ENCODE measurements at regions not wholly inside any gene's neighbourhood (a gene's known extent, or its start where the extent isn't known, plus 50 kb on each side); places are given as distances from the start of the nearest gene placed in this dataset.

DNA sequence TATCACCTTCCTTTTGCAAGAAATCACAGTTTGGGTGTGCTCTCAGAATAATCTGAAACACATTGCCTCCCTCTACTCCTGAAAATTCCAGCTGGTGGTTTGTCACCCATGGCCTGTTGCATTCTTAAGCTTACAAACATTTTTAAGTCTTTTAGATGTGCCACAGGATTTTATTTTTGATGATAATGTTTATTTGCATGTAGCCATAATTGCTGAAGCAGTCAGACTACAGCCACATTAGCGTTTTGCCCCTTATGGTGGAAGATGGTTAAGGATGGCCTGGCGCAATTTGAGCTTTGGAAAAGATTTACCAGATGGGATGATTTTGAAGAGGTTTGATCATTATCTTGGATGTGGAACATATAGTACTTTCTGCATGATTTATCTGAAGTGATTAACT, 439.5 kb downstream of the MEIS1 start:
- no peaks in the 10 kb centered on the region for H3K36me3 ChIP-seq (ENCODE audit: insufficient read depth, low read length)
- H4K20me1 ChIP-seq (ENCODE audit: insufficient read depth): no peaks in the 10 kb centered on the region
- no peak overlapping the region for H3K9ac ChIP-seq (ENCODE audit: low read length)
- no peak overlapping the region for H2AFZ ChIP-seq (ENCODE audit: low read depth, low read length)
- H3K27me3 ChIP-seq (ENCODE audit: insufficient read depth, low read depth, low read length): no peaks in the 10 kb centered on the region
- H3F3A ChIP-seq (ENCODE audit: insufficient read depth, low read length, poor library complexity, severe bottlenecking): no peaks in the 10 kb centered on the region
- no peak for TF ChIP-seq TAF1 (IDR thresholded peaks at IDR 0.05; ENCODE audit: low read depth)
- TF ChIP-seq SMC3 (conservative IDR thresholded peaks at IDR 0.05; ENCODE audit: poor library complexity): no peak
- TF ChIP-seq, protein P1, sequence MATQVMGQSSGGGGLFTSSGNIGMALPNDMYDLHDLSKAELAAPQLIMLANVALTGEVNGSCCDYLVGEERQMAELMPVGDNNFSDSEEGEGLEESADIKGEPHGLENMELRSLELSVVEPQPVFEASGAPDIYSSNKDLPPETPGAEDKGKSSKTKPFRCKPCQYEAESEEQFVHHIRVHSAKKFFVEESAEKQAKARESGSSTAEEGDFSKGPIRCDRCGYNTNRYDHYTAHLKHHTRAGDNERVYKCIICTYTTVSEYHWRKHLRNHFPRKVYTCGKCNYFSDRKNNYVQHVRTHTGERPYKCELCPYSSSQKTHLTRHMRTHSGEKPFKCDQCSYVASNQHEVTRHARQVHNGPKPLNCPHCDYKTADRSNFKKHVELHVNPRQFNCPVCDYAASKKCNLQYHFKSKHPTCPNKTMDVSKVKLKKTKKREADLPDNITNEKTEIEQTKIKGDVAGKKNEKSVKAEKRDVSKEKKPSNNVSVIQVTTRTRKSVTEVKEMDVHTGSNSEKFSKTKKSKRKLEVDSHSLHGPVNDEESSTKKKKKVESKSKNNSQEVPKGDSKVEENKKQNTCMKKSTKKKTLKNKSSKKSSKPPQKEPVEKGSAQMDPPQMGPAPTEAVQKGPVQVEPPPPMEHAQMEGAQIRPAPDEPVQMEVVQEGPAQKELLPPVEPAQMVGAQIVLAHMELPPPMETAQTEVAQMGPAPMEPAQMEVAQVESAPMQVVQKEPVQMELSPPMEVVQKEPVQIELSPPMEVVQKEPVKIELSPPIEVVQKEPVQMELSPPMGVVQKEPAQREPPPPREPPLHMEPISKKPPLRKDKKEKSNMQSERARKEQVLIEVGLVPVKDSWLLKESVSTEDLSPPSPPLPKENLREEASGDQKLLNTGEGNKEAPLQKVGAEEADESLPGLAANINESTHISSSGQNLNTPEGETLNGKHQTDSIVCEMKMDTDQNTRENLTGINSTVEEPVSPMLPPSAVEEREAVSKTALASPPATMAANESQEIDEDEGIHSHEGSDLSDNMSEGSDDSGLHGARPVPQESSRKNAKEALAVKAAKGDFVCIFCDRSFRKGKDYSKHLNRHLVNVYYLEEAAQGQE (IDR thresholded peaks at IDR 0.05; ENCODE audit: borderline replicate concordance): no peak
- TF ChIP-seq RAD21 (conservative IDR thresholded peaks at IDR 0.05): no peak
- TF ChIP-seq, protein P2, sequence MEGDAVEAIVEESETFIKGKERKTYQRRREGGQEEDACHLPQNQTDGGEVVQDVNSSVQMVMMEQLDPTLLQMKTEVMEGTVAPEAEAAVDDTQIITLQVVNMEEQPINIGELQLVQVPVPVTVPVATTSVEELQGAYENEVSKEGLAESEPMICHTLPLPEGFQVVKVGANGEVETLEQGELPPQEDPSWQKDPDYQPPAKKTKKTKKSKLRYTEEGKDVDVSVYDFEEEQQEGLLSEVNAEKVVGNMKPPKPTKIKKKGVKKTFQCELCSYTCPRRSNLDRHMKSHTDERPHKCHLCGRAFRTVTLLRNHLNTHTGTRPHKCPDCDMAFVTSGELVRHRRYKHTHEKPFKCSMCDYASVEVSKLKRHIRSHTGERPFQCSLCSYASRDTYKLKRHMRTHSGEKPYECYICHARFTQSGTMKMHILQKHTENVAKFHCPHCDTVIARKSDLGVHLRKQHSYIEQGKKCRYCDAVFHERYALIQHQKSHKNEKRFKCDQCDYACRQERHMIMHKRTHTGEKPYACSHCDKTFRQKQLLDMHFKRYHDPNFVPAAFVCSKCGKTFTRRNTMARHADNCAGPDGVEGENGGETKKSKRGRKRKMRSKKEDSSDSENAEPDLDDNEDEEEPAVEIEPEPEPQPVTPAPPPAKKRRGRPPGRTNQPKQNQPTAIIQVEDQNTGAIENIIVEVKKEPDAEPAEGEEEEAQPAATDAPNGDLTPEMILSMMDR (IDR thresholded peaks at IDR 0.05; ENCODE audit: poor library complexity, severe bottlenecking): no peak
- no peak for TF ChIP-seq POLR2AphosphoS5 (IDR thresholded peaks at IDR 0.05)
- TF ChIP-seq MXI1 (conservative IDR thresholded peaks at IDR 0.05; ENCODE audit: poor library complexity, severe bottlenecking): no peak
- TF ChIP-seq EP300 (conservative IDR thresholded peaks at IDR 0.05; ENCODE audit: poor library complexity, severe bottlenecking): no peak
- no peak for TF ChIP-seq EZH2 (IDR thresholded peaks at IDR 0.05; ENCODE audit: borderline replicate concordance, insufficient read depth, low read length, poor library complexity, severe bottlenecking)
- H3K9me3 ChIP-seq (ENCODE audit: low read length): no peaks in the 10 kb centered on the region
- H3K79me2 ChIP-seq (replicated peaks; ENCODE audit: insufficient read depth, low read length): no peaks in the 10 kb centered on the region
- no peak overlapping the region for H3K4me2 ChIP-seq (ENCODE audit: low read length)
- H3K9me2 ChIP-seq (ENCODE audit: insufficient read depth, low read length): no peaks in the 10 kb centered on the region
- H3K4me3 ChIP-seq (ENCODE audit: low read length): no peak overlapping the region
- no peak overlapping the region for H3K27ac ChIP-seq (ENCODE audit: low read length)

DNA sequence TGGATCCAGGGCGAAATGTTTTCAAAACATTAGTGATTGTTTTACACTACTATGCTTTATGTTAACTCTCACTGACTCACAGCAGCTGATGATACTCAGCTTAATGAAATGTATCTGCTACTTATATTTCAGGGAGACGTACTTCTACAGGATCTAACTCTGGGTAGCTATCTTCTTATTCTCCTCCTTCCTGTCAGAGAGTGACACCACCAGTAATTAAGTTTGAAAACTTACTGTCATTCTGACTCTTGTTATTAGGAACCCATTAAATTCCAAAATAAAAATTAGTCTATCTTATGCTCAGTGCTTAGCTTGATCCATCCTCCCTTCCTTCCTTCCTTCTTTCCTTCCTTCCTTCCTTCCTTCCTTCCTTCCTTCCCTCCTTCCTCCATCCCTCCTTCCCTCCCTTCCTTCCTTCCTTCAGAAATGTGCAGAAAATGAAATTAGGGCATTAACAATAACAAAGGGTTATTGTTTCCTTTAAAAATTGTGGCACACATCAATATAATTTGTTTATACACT, 441.1 kb downstream of the MEIS1 start:
- H3K4me3 ChIP-seq (ENCODE audit: low read length): no peak overlapping the region
- TF ChIP-seq, protein P2 (IDR thresholded peaks at IDR 0.05; ENCODE audit: poor library complexity, severe bottlenecking): no peak
- TF ChIP-seq MXI1 (conservative IDR thresholded peaks at IDR 0.05; ENCODE audit: poor library complexity, severe bottlenecking) (no peak), TAF1 (IDR thresholded peaks at IDR 0.05; ENCODE audit: low read depth) (no peak), EZH2 (IDR thresholded peaks at IDR 0.05; ENCODE audit: borderline replicate concordance, insufficient read depth, low read length, poor library complexity, severe bottlenecking) (no peak), EP300 (conservative IDR thresholded peaks at IDR 0.05; ENCODE audit: poor library complexity, severe bottlenecking) (no peak), RAD21 (conservative IDR thresholded peaks at IDR 0.05) (no peak), SMC3 (conservative IDR thresholded peaks at IDR 0.05; ENCODE audit: poor library complexity) (no peak), POLR2AphosphoS5 (IDR thresholded peaks at IDR 0.05) (no peak)
- TF ChIP-seq, protein P1 (IDR thresholded peaks at IDR 0.05; ENCODE audit: borderline replicate concordance): no peak
- no peaks in the 10 kb centered on the region for H3K27me3 ChIP-seq (ENCODE audit: insufficient read depth, low read depth, low read length)
- H3K9ac ChIP-seq (ENCODE audit: low read length): no peak overlapping the region
- H3K9me3 ChIP-seq (ENCODE audit: low read length): no peaks in the 10 kb centered on the region
- no peaks in the 10 kb centered on the region for H3K79me2 ChIP-seq (replicated peaks; ENCODE audit: insufficient read depth, low read length)
- no peaks in the 10 kb centered on the region for H3K9me2 ChIP-seq (ENCODE audit: insufficient read depth, low read length)
- H4K20me1 ChIP-seq (ENCODE audit: insufficient read depth): no peaks in the 10 kb centered on the region
- no peak overlapping the region for H2AFZ ChIP-seq (ENCODE audit: low read depth, low read length)
- no peak overlapping the region for H3K27ac ChIP-seq (ENCODE audit: low read length)
- H3F3A ChIP-seq (ENCODE audit: insufficient read depth, low read length, poor library complexity, severe bottlenecking): no peaks in the 10 kb centered on the region
- H3K36me3 ChIP-seq (ENCODE audit: insufficient read depth, low read length): no peaks in the 10 kb centered on the region
- H3K4me2 ChIP-seq (ENCODE audit: low read length): no peak overlapping the region
